ENCODE measurements at regions not wholly inside any gene's neighbourhood (a gene's known extent, or its start where the extent isn't known, plus 50 kb on each side); places are given as distances from the start of the nearest gene placed in this dataset.

DNA sequence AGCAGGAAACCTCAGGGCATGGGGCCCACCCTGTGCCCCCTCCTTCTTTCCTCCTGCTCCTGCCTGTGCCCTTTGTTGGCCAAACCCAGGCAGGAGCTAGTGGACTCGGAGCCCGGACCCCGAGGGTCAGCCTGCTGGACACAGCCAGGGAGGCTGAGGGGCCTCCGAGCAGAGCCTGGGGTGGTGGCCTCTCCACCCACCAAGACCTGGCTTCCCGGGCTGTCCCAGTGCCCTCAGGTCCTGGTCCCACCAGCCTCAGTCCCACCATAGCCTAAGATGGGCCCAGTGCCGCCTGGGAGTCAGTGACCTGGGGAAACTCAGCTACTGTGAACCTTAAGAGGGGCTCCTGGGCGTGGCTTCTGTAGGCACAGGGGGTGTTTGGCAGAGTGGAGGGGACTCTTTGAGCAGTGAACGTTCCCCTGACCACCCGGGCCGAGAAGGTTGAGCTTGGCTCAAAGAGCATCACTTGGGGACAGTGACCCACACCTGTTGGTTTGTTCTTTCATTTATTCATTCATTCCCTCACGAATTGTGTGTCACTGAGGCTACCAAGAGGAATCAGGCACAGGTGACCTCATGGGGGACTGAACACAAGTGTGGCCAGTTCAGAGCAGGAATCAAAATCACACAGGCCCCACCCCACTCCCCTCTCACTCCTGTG lies 266.1 kb downstream of the ADGRD1 start:
- no peak for TF ChIP-seq POLR2A (IDR thresholded peaks at IDR 0.05)
- TF ChIP-seq, protein P1, sequence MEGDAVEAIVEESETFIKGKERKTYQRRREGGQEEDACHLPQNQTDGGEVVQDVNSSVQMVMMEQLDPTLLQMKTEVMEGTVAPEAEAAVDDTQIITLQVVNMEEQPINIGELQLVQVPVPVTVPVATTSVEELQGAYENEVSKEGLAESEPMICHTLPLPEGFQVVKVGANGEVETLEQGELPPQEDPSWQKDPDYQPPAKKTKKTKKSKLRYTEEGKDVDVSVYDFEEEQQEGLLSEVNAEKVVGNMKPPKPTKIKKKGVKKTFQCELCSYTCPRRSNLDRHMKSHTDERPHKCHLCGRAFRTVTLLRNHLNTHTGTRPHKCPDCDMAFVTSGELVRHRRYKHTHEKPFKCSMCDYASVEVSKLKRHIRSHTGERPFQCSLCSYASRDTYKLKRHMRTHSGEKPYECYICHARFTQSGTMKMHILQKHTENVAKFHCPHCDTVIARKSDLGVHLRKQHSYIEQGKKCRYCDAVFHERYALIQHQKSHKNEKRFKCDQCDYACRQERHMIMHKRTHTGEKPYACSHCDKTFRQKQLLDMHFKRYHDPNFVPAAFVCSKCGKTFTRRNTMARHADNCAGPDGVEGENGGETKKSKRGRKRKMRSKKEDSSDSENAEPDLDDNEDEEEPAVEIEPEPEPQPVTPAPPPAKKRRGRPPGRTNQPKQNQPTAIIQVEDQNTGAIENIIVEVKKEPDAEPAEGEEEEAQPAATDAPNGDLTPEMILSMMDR (IDR thresholded peaks at IDR 0.05) = no peak
